H9 (cell line): ENCODE measurements at regions not wholly inside any gene's neighbourhood (a gene's known extent, or its start where the extent isn't known, plus 50 kb on each side); places are given as distances from the start of the nearest gene placed in this dataset.

Experiments
- DNase-seq: peaks from one replicate; pipeline ENCODE4 v3.0.0-alpha.2; 2017
- H2AFZ ChIP-seq: one replicate; pipeline ENCODE4 v1.6.1; 2013; ENCODE audit warnings: mild to moderate bottlenecking, low read length, control low read depth, moderate library complexity
- H2AK5ac ChIP-seq: 2 replicates; pipeline ENCODE4 v1.6.1; 2013; ENCODE audit warnings: low read length, control low read depth, mixed read lengths; ENCODE audit not compliant: insufficient read length
- H2BK120ac ChIP-seq: one replicate; pipeline ENCODE4 v1.6.1; 2013; ENCODE audit warnings: low read depth, mild to moderate bottlenecking, low read length, control low read depth, inconsistent platforms; ENCODE audit not compliant: poor library complexity, severe bottlenecking
- H2BK12ac ChIP-seq: 2 replicates; pipeline ENCODE4 v1.6.1; 2013; ENCODE audit warnings: low read length, control low read depth, mixed read lengths, low read depth; ENCODE audit not compliant: insufficient read length
- H2BK15ac ChIP-seq: 2 replicates; pipeline ENCODE4 v1.6.1; 2013; ENCODE audit warnings: low read depth, low read length, control low read depth
- H2BK20ac ChIP-seq: one replicate; pipeline ENCODE4 v1.6.1; 2013; ENCODE audit warnings: low read depth, mild to moderate bottlenecking, low read length, control low read depth, inconsistent platforms; ENCODE audit not compliant: poor library complexity, severe bottlenecking
- H2BK5ac ChIP-seq: 2 replicates; pipeline ENCODE4 v1.6.1; 2013; ENCODE audit warnings: low read length, control low read depth, mixed read lengths; ENCODE audit not compliant: insufficient read length
- H3K14ac ChIP-seq: 2 replicates; pipeline ENCODE4 v1.6.1; 2013; ENCODE audit warnings: low read length, control low read depth; ENCODE audit not compliant: insufficient read depth
- H3K18ac ChIP-seq: 2 replicates; pipeline ENCODE4 v1.6.1; 2013; ENCODE audit warnings: low read depth, mild to moderate bottlenecking, mixed read lengths, low read length, control low read depth; ENCODE audit not compliant: insufficient read length
- H3K23ac ChIP-seq: 2 replicates; pipeline ENCODE4 v1.6.1; 2013; ENCODE audit warnings: low read length, control low read depth, mixed read lengths, low read depth; ENCODE audit not compliant: insufficient read length
- H3K23me2 ChIP-seq: 2 replicates; pipeline ENCODE4 v1.6.1; 2013; ENCODE audit warnings: low read depth, mild to moderate bottlenecking, mixed read lengths, low read length, control low read depth; ENCODE audit not compliant: insufficient read length, poor library complexity, severe bottlenecking
- H3K27ac ChIP-seq: 2 replicates; pipeline ENCODE4 v1.5.1; 2013; ENCODE audit warnings: low read length, control low read depth, mixed read lengths, low read depth; ENCODE audit not compliant: insufficient read length
- H3K27me3 ChIP-seq: 2 replicates; pipeline ENCODE4 v1.6.1; 2013; ENCODE audit warnings: low read length, control low read depth, inconsistent platforms; ENCODE audit not compliant: insufficient read depth
- H3K4ac ChIP-seq: 2 replicates; pipeline ENCODE4 v1.6.1; 2013; ENCODE audit warnings: low read depth, mild to moderate bottlenecking, control low read depth, inconsistent platforms, low read length, moderate library complexity
- H3K4me1 ChIP-seq: 2 replicates; pipeline ENCODE4 v1.6.1; 2013; ENCODE audit warnings: low read length, control low read depth, inconsistent platforms; ENCODE audit not compliant: insufficient read depth
- H3K4me2 ChIP-seq: 2 replicates; pipeline ENCODE4 v1.6.1; 2013; ENCODE audit warnings: low read length, control low read depth, mixed read lengths; ENCODE audit not compliant: insufficient read length, insufficient read depth
- H3K56ac ChIP-seq: 2 replicates; pipeline ENCODE4 v1.6.1; 2013; ENCODE audit warnings: low read depth, mild to moderate bottlenecking, mixed read lengths, low read length, control low read depth; ENCODE audit not compliant: insufficient read length
- H3K79me1 ChIP-seq: 2 replicates; pipeline ENCODE4 v1.6.1; 2013; ENCODE audit warnings: low read depth, mild to moderate bottlenecking, moderate library complexity, low read length, control low read depth, inconsistent platforms; ENCODE audit not compliant: insufficient read depth, poor library complexity, severe bottlenecking
- H3K79me2 ChIP-seq: 2 replicates; pipeline ENCODE4 v1.6.1; 2013; ENCODE audit warnings: low read length, control low read depth, inconsistent platforms; ENCODE audit not compliant: insufficient read depth
- H3K9ac ChIP-seq: 2 replicates; pipeline ENCODE4 v1.6.1; 2013; ENCODE audit warnings: low read length, control low read depth, mixed read lengths; ENCODE audit not compliant: insufficient read length; ENCODE audit errors: extremely low read depth
- H3K9me3 ChIP-seq: one replicate; pipeline ENCODE4 v1.6.1; 2013; ENCODE audit warnings: low read depth, low read length, inconsistent platforms; ENCODE audit not compliant: control insufficient read depth
- H3T11ph ChIP-seq: one replicate; pipeline ENCODE4 v1.6.1; 2013; ENCODE audit warnings: mild to moderate bottlenecking, low read length, control low read depth, inconsistent platforms
- H4K20me1 ChIP-seq: one replicate; pipeline ENCODE4 v1.6.1; 2013; ENCODE audit not compliant: control insufficient read depth, insufficient read length, insufficient read depth
- H4K5ac ChIP-seq: 2 replicates; pipeline ENCODE4 v1.6.1; 2013; ENCODE audit warnings: low read depth, mild to moderate bottlenecking, mixed read lengths, low read length, control low read depth; ENCODE audit not compliant: insufficient read length
- H4K8ac ChIP-seq: replicated peaks from 2 replicates; pipeline ENCODE4 v1.6.1; 2013; ENCODE audit warnings: low read length, control low read depth, mixed read lengths, low read depth; ENCODE audit not compliant: insufficient read length
- H4K91ac ChIP-seq: 2 replicates; pipeline ENCODE4 v1.6.1; 2013; ENCODE audit warnings: low read depth, mild to moderate bottlenecking, moderate library complexity, mixed read lengths, low read length, control low read depth; ENCODE audit not compliant: insufficient read length
- H3K27ac Mint-ChIP-seq, 3 experiments: 2 replicates in 2 of 3; 3 replicates in 1 of 3; pipeline ENCODE4 v1.8.0; 2020 to 2021; ENCODE audit warnings: mixed read lengths in 3 of 3, mild to moderate bottlenecking in 1 of 3, moderate library complexity in 1 of 3
- H3K27me3 Mint-ChIP-seq: 2 replicates; pipeline ENCODE4 v1.8.0; 2021; ENCODE audit warnings: low read depth, mild to moderate bottlenecking, moderate library complexity, mixed read lengths
- H3K36me3 Mint-ChIP-seq, 3 experiments: 2 replicates in 2 of 3; 3 replicates in 1 of 3; pipeline ENCODE4 v1.8.0; 2020 to 2021; ENCODE audit warnings: low read depth in 3 of 3, mixed read lengths in 3 of 3; ENCODE audit not compliant: insufficient read depth in 1 of 3
- H3K4me1 Mint-ChIP-seq, 2 experiments: 2 replicates each; pipeline ENCODE4 v1.8.0; 2020; ENCODE audit warnings: mixed read lengths in 2 of 2
- H3K4me3 Mint-ChIP-seq, 2 experiments: 2 replicates in 1 of 2; 3 replicates in 1 of 2; pipeline ENCODE4 v1.8.0; 2020 to 2021; ENCODE audit warnings: mild to moderate bottlenecking in 2 of 2, mixed read lengths in 2 of 2, moderate library complexity in 1 of 2
- H3K9me3 Mint-ChIP-seq, 2 experiments: 2 replicates in 1 of 2; 3 replicates in 1 of 2; pipeline ENCODE4 v1.8.0; 2020; ENCODE audit warnings: mild to moderate bottlenecking in 2 of 2, mixed read lengths in 2 of 2, moderate library complexity in 1 of 2
- WGBS: extraction: QIAGEN DNeasy Blood & Tissue Kit; methylation state at CpG from one replicate; pipeline ENCODE4 v1.1.7; 2013; ENCODE audit warnings: missing lambda C conversion rate, low lambda C conversion rate, mixed read lengths; ENCODE audit not compliant: insufficient read length; ENCODE audit errors: extremely low coverage; 5-methylcytosine and 5-hydroxymethylcytosine counted together
- TF ChIP-seq, protein P1 (sequence below): fragments of 200-600 bp; sonication (generic); conservative IDR thresholded peaks from 3 replicates; pipeline ENCODE4 v1.8.0; 2021; ENCODE audit warnings: antibody characterized with exemption, mild to moderate bottlenecking

DNA sequence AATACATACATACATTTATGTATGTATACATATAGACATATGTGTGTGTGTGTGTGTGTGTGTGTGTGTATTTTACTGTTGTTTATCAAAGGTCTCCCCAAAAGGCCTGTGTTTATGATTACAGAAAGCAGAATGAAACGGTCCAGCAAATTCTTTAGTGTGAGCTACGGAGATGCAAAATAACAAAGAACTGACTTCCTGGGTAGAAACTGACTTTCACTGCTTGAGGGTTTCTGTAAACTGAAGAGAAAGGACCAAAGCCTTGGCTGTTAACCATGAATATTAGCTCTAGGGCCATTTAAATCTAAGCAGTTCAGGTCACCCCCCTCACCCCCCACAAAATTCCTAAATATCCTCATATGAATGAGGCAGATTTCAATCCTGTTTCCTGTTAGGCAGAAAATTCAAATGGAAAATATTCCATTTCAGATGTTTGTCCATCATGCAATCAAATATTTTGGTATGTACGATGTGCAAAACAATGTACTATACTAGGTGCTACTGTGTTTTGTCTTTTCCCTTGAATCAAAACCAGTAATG lies 213.2 kb downstream of the TGFB2 start:
- Histone ChIP-seq H4K20me1 (no peaks in the 10 kb centered on the region), H4K8ac (no peak overlapping the region), H4K91ac (no peak overlapping the region), H3K27ac (no peak overlapping the region), H2BK15ac (no peak overlapping the region), H2BK120ac (no peak overlapping the region), H3K27me3 (no peaks in the 10 kb centered on the region), H3K79me2 (no peaks in the 10 kb centered on the region), H3T11ph (no peak overlapping the region), H2AFZ (no peak overlapping the region), H4K5ac (no peak overlapping the region), H3K4me1 (peaks cover 3% of the 10 kb centered on the region; the same call in 1 of the 2 replicates), H3K79me1 (no peaks in the 10 kb centered on the region), H2BK20ac (no peak overlapping the region), H3K4me2 (no peak overlapping the region), H3K4ac (no peak overlapping the region), H3K9me3 (no peaks in the 10 kb centered on the region), H3K14ac (no peak overlapping the region), H3K23me2 (no peaks in the 10 kb centered on the region), H3K56ac (no peak overlapping the region), H3K9ac (no peak overlapping the region), H3K23ac (no peak overlapping the region), H3K18ac (no peak overlapping the region), H2AK5ac (no peak overlapping the region), H2BK5ac (no peak overlapping the region), H2BK12ac (no peak overlapping the region)
- Mint-ChIP-seq H3K36me3 (no peaks in the 10 kb centered on the region), H3K4me1 (peaks cover 6% of the 10 kb centered on the region in 2 experiments), H3K27ac (peak overlapping the region in 1 of 3 experiments; percentile 83; a peak in 1 of 7 replicates), H3K27me3 (no peaks in the 10 kb centered on the region), H3K4me3 (no peak overlapping the region), H3K9me3 (no peaks in the 10 kb centered on the region)
- WGBS: no CpG with 5 or more reads among the region's 3 CpGs
- DNase-seq: no peak
- TF ChIP-seq, protein P1, sequence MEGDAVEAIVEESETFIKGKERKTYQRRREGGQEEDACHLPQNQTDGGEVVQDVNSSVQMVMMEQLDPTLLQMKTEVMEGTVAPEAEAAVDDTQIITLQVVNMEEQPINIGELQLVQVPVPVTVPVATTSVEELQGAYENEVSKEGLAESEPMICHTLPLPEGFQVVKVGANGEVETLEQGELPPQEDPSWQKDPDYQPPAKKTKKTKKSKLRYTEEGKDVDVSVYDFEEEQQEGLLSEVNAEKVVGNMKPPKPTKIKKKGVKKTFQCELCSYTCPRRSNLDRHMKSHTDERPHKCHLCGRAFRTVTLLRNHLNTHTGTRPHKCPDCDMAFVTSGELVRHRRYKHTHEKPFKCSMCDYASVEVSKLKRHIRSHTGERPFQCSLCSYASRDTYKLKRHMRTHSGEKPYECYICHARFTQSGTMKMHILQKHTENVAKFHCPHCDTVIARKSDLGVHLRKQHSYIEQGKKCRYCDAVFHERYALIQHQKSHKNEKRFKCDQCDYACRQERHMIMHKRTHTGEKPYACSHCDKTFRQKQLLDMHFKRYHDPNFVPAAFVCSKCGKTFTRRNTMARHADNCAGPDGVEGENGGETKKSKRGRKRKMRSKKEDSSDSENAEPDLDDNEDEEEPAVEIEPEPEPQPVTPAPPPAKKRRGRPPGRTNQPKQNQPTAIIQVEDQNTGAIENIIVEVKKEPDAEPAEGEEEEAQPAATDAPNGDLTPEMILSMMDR: no peak
